KOPT-K1 (cell line): ENCODE measurements at regions not wholly inside any gene's neighbourhood (a gene's known extent, or its start where the extent isn't known, plus 50 kb on each side); places are given as distances from the start of the nearest gene placed in this dataset.
A peak's percentile ranks its signal among the peaks of the same experiment; 100 is the strongest.

Source experiments
- H3K27ac ChIP-seq: fragments of 200-600 bp; sonication (generic); 2 replicates; pipeline ENCODE4 v1.5.1; 2016; ENCODE audit warnings: antibody characterized with exemption, mild to moderate bottlenecking, low read depth, low read length; ENCODE audit not compliant: poor library complexity, severe bottlenecking
- H3K36me3 ChIP-seq: fragments of 200-600 bp; sonication (generic); 2 replicates; pipeline ENCODE4 v1.5.1; 2017; ENCODE audit warnings: antibody characterized with exemption, mild to moderate bottlenecking, low read length, moderate library complexity; ENCODE audit not compliant: insufficient read depth
- H3K9me3 ChIP-seq: fragments of 200-600 bp; sonication (generic); 2 replicates; pipeline ENCODE4 v1.5.1; 2017; ENCODE audit warnings: antibody characterized with exemption, low read length, mild to moderate bottlenecking; ENCODE audit not compliant: insufficient read depth, poor library complexity, severe bottlenecking

GRCh38 chr2:136257893-136258292 is 139.9 kb upstream of the CXCR4 start:
- no peak overlapping the region for H3K27ac ChIP-seq
- no peaks in the 10 kb centered on the region for H3K36me3 ChIP-seq
- no peaks in the 10 kb centered on the region for H3K9me3 ChIP-seq

- H3K36me3 ChIP-seq, result no peaks in the 10 kb centered on the region
- H3K27ac ChIP-seq, result no peak overlapping the region
- H3K9me3 ChIP-seq, result no peaks in the 10 kb centered on the region
Measured at GRCh38 chr2:136255648-136256461, 137.9 kb upstream of the CXCR4 start.

GRCh38 chr2:136255127-136255526 is 137.2 kb upstream of the CXCR4 start:
- Histone ChIP-seq H3K36me3 (no peaks in the 10 kb centered on the region), H3K27ac (no peak overlapping the region), H3K9me3 (no peaks in the 10 kb centered on the region)

GRCh38 chr2:136254681-136255080 is 136.7 kb upstream of the CXCR4 start:
- no peaks in the 10 kb centered on the region for H3K36me3 ChIP-seq
- no peaks in the 10 kb centered on the region for H3K9me3 ChIP-seq
- no peak overlapping the region for H3K27ac ChIP-seq

- Histone ChIP-seq H3K27ac (no peak overlapping the region), H3K36me3 (no peaks in the 10 kb centered on the region), H3K9me3 (no peaks in the 10 kb centered on the region)
Measured at GRCh38 chr2:136253288-136254004, 135.5 kb upstream of the CXCR4 start.

GRCh38 chr2:136251885-136252585 is 134.1 kb upstream of the CXCR4 start:
- Histone ChIP-seq H3K36me3 (no peaks in the 10 kb centered on the region), H3K9me3 (no peaks in the 10 kb centered on the region), H3K27ac (no peak overlapping the region)

- no peaks in the 10 kb centered on the region for H3K9me3 ChIP-seq
- no peaks in the 10 kb centered on the region for H3K36me3 ChIP-seq
- no peak overlapping the region for H3K27ac ChIP-seq
Measured at GRCh38 chr2:136251197-136251884, 133.4 kb upstream of the CXCR4 start.

- Histone ChIP-seq H3K27ac (no peak overlapping the region), H3K36me3 (no peaks in the 10 kb centered on the region), H3K9me3 (no peaks in the 10 kb centered on the region)
Measured at GRCh38 chr2:136250131-136250530, 132.2 kb upstream of the CXCR4 start.

GRCh38 chr2:136248907-136249306 is 131.0 kb upstream of the CXCR4 start:
- H3K36me3 ChIP-seq, result no peaks in the 10 kb centered on the region
- H3K27ac ChIP-seq, result no peak overlapping the region
- H3K9me3 ChIP-seq, result no peaks in the 10 kb centered on the region

GRCh38 chr2:136248242-136248641 is 130.3 kb upstream of the CXCR4 start:
- no peaks in the 10 kb centered on the region for H3K36me3 ChIP-seq
- no peaks in the 10 kb centered on the region for H3K9me3 ChIP-seq
- H3K27ac ChIP-seq, result no peak overlapping the region

GRCh38 chr2:136247204-136247950 is 129.4 kb upstream of the CXCR4 start:
- no peak overlapping the region for H3K27ac ChIP-seq
- H3K9me3 ChIP-seq, result no peaks in the 10 kb centered on the region
- H3K36me3 ChIP-seq, result no peaks in the 10 kb centered on the region

GRCh38 chr2:136246086-136246669 is 128.2 kb upstream of the CXCR4 start:
- peak overlapping the region; percentile 53 for H3K27ac ChIP-seq
- no peaks in the 10 kb centered on the region for H3K36me3 ChIP-seq

GRCh38 chr2:136245211-136245610 is 127.3 kb upstream of the CXCR4 start:
- peak overlapping the region; percentile 52 for H3K27ac ChIP-seq
- H3K9me3 ChIP-seq, result no peaks in the 10 kb centered on the region

More at GRCh38 chr2:136246086-136246669, 128.2 kb upstream of the CXCR4 start:
- no peaks in the 10 kb centered on the region for H3K9me3 ChIP-seq

GRCh38 chr2:136244536-136244885 is 126.6 kb upstream of the CXCR4 start:
- no peaks in the 10 kb centered on the region for H3K9me3 ChIP-seq
- H3K27ac ChIP-seq, result no peak overlapping the region

More at GRCh38 chr2:136245211-136245610, 127.3 kb upstream of the CXCR4 start:
- no peaks in the 10 kb centered on the region for H3K36me3 ChIP-seq

More at GRCh38 chr2:136244536-136244885, 126.6 kb upstream of the CXCR4 start:
- no peaks in the 10 kb centered on the region for H3K36me3 ChIP-seq
